Daoy (cell line): ENCODE measurements at regions not wholly inside any gene's neighbourhood (a gene's known extent, or its start where the extent isn't known, plus 50 kb on each side); places are given as distances from the start of the nearest gene placed in this dataset.
"Not testable (repeated sequence)": the region's sequence is repeated elsewhere in the genome, so short reads cannot be mapped to it uniquely, and the experiment has no call there.

Experiments used
- DNase-seq: peaks from one replicate; pipeline ENCODE4 v3.0.0-alpha.2; 2015; ENCODE audit warnings: low read depth

DNA sequence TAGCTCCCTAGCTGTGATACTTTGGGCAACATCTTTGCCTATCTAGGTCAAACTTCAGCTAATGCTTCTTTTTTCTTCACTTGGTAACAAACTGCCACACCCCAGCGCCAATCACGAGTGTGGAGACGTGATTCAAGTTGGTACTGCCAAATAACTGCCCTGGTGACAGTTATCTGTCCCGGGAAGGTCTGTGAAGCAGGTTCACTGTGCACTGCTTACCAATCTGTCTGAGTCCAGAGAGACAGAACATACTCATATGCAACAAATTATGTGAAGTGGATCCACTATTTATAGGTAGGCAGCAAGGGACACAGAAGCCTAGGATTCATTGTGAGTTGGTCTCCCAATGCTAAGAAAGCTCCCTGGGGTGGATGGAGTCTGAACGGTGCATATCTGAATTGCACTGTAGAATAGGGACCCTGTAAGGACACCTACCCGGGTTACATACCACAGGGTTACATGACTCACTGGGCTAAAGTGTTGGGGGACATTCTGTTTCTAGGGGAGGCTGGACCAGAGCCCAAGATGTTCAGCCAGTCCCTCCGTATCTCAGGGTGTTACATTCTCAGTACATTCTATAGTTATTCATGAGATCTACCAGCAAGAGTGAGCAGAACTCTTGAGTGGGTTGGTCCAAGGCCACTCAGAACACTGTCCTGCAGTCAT, 95.4 kb upstream of the STC2 start:
- DNase-seq: no peak

DNA sequence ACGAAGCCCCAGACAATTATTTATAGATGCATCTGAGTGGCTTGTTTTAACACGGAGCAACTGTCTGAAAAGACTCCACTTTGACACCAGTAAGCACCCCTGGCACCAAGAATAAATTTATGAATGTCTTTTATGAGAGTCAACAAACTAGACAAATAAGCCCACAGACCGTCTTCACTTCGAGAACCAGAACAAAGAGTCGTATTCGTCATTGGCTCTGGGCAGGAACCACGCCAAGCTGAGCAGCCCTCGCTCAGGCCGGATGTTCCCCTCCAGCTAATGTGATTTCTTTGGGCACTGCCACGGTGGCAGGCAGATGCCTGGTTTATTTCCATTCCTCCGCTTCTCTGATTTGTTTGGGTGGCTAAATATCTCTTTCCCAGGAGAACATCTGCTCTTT, 91.9 kb upstream of the STC2 start:
- peak; percentile 34 for DNase-seq

DNA sequence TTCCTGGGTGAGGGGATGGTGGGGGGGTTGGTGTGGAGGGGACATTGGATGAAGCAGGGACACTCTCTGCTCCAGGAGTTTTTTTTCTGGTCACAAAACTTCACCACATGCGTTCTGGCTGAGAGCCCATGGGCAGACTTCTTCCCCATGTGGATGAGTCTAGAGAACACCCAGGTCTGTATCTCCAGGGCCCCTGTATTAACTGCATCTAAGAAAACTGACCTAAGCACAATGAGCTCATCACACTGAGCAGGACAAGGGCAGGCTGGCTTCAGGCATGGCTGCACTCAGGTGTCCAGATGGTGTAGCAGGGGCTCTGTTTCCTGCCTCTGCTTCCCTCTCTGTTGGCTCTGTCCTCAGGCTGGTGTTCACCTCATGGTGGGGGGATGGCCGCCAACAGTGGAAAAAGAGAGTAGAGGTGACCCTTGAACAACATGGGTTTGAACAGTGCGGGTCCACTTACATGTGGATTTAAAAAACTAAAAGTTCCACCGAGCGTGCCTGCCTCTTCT, 85.3 kb upstream of the STC2 start:
- no peak for DNase-seq

DNA sequence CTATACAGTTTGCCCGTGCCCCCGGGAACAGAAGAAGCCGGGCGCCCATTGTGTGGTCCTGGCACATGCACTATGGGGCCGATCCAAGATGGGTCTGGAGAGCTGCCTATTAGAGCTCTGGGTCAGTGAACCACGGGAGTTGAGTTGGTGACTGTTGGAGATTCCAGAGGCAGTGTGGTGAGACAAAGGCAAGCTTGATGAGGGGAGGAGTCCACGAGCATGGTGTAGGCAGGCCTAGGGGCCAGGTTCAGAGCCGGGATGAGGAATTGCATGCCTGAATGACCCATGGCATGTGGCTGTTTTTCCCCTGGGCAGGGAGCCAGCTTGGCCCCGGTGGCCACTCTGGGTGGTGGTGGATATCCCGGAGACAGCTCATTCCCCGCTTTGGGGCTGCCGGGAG, 84.4 kb upstream of the STC2 start:
- peak; percentile 59 for DNase-seq

DNA sequence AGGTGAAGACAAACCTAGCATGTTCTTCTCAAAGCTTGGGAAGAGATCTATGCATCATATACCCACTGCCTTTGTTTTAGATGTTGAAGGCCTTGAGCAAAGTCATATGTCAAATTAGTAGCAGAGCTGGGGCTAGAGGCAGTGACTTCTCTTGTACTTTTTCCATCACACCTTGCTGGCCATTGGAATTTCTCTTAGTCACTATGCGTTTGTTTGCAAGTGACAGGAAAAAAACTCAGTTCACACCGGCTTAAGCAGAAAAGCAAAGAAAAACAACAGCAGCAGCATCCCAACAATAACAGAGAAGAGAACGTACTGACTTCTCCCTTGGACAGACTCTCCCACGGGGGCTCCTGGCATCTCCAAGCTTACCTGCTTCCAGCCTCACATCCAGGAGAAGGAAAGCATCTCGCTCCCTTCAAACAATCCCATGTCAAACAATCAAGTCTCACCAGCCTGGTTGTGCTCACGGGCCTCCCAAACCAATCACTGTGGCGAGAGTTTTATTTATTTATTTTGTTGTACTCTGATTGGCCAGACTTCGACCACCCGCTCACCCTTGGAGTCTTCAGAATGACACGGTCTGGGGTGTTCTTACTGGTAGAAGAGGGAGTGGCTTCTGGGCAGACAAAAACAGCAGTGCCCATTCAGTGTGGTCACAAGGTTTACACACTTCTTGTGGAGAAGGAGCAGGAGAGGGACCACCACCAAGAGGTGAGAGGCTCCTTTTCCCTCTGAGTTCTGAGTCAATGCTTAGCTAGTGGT, 83.8 kb upstream of the STC2 start:
- no peak for DNase-seq

DNA sequence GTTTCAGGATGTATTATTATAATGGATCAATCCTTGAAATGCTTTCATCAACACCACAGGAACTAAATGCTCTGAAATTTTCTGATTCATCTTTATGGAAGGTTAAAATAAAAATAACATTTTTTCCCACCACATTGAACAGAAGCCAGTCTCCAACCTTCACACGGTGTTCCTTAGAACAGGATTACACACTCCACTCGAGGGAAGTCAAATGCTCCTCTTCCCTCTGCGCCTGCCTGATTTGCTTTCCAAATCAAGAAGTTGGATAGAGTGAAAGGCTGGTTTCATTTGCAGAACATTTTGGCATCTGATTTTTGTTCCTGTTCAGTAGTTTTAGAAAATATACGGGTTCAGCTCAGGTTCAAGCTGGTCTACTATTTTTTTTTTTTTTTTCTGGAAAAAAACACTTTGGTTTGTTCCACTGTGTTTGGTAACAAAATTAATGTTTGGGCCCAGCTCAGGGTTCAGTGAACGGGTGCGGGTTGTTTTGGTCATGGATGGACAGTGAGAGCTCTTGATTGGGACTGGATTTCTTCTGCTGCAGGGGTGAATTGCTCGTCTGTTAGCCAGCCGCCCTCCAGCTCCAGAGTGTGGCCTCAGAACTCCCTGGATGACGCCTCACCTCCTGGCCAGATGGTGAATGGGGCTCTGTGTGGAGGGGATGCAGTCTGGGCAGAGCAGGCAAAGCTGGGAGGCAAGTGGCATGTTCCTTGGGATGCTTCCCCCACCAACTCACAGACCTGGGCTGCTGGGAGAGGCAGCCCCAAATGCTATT, 82.4 kb upstream of the STC2 start:
- DNase-seq: no peak

DNA sequence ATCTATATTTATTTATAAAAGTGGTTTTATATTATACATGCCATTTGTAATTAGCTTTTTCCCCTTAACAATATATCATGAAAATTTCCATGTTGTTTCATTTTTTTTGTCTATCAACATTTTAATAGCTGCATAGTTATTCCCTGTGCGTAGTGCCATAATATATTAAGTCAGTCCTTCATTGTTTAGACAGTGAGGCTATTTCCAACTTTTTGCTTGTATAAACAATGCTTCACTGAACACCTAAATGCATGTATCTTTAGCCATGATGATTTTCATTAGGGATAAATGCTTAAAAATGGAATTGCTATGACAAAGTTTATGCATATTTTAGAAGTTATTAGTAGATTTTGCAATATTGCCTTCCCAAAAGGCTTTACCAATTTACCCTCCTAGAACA, 80.7 kb upstream of the STC2 start:
- no peak for DNase-seq

DNA sequence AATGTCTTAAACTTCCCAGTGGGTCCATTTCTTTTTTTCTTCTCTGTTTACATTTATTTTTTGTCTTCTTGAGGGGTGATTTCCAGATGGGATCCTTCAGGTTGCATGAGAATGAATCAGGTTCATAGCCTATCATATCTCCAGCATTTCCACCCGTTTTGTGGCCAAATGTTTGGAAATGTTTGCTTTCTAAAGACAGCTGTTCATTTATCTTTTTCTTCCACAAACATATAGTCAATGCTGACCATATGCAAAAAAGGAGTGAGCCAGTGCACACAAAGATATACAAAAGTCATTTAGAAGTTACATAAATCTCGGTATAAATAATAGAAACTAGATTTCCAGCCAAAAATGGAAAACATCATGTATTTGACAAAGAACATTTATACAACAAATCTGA, 71.6 kb upstream of the STC2 start:
- DNase-seq: no peak

DNA sequence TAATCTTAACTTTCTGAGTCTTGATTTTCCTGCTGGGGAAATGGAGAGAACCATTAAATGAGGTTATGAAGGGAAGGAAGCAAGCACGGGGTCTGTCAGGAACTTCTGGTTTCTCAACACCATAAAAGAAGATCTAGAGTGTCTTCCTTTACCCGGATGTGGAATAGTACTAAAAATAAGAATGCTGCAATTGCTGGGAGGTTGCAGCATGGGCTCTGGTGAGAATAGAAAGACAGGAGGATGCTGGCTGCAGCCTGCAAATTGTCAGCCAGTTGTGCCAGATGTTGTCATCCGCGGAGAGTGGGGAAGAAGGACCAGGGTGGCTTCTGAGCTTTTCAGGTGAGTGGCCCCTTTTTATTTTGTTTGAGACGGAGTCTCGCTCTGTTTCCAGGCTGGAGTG, 69.3 kb upstream of the STC2 start:
- DNase-seq: no peak

DNA sequence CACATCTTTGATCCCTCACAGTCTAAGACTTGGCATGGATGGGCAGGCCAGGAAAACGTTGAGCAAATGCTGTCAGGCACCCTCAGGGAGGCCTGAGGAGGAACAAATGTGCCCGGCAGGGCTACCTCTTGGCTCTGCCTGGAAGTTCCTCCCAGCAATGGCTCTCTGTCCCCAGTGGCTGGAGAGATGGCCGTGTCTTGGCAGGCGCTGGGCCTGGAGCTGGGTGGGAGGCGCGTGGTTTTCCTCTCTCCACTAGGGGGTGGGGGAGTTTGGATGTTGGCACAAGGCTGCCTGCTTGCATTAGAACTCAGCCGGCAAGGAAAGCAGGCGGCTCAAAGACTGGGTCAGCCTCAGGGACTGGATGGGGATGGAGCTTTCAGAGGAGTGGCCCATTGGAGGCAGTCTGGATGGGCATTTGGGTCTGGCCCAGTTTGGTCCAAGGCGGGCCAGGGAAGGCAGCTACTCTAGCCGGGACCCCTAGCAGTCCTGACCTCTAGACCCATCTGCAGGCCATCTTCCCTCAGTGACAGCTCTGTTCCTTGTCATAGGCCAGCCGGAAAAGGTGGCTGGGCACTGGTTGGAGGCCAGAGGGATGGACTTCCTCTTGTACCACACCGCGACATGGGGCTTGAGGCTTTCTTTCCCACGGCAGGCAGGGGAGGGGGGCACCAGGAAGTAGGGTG, 68.2 kb upstream of the STC2 start:
- peak; percentile 35 for DNase-seq

DNA sequence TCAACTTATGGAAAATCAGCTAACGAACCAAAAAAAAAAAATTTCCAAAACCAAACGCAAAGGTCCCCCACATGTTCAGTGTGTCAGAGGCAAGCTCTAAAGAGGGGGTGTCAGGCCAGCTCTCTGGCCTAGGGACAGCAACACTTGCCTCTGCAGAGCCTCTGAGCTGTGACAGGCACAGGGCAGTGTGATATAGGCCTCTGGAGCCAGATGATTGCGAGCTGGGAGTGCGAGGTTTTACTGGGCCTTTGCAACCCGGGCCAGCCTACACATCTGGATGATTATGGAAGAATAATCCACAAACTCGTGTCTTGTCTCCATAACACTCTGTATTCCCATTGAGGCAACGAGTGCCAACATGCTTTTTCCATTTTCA, 67.7 kb upstream of the STC2 start:
- no peak for DNase-seq

DNA sequence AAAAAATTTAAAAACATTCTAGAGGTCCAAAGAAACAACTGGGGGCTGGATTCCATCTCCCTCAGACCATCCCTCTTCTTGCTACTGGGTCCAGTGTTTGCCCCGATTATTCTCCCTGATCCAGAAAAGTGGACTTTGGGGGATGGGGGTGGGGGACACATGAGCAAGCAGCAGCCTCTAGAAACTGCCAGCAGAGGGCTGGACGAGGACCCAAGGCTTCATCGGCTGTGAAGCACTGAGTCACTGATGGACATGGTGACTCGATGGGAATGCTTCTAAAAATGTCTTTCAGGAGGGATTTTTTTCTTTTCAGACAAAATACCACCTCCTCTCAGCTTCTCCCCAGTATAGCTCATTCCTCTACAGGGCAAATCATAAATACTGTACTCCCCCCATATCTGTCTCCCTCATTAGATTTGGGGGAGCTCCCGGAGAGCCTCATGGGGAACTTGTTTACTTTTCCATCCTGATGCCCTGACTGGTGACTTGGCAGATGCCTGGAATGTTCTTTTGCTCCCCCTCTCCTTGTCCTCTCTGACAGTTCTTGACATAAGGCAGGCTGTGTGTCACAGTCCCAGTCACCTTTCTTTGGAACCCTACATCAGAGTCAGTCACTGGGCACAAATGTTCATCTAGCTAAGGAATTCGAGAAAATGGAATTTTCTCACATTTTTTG, 67.2 kb upstream of the STC2 start:
- DNase-seq: peak; percentile 52

DNA sequence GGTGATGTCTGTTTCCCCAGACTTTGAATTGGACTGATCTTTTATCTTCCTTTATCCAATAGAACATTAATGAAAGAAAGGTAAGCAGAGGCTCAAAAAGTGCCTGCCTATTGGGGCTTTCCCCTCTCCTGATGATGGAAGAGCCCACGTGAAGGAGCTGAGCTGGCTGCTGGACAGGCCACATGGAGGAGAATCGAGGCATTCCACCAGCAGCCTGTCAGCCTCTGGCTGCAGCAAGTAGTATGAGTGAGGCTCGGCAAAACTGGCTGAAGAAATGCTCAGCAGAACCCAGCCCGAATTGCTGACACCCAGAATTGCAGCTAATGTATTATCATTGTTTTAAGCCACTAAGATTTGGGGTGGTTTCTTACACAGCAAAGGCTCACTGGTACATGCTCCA, 66.5 kb upstream of the STC2 start:
- no peak for DNase-seq

DNA sequence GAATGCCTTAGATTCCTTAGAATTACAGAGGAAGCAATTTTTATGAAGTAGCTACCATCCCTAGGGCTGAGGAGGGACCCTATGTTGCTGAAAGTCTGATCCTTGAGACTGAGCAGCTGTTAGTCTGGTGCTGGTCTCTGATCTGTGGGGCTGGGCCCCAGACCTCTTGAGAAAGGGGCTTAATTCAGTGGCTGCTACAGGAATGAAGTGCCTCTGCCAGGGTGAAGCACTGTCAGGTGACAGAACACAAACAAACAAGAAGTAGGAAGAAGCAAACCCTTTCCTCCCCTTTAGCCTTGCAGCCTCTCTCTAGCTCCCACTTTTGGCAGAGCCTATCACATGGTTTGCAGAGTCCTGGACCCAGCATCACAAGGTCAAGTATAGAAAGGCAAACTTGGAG, 64.0 kb upstream of the STC2 start:
- DNase-seq: no peak

DNA sequence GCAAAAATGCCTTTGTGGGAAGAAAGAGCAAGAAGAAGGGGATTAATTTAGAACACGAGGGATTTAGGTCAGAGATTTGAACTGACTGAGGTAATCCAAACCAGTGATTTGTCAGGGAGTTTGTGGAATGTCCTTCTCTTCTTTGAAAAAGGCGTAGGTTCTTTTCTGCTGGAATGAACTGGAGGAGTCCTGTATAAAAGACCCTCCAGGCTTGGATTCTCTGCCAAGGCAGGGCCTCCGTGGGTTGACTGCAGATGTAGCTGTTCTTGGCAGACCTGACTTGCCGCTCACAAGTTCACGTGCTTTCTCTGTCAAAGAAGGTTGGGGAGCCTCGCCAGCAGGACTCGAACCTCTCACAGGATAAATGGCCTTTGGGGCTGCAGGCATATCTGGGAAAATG, 62.8 kb upstream of the STC2 start:
- no peak for DNase-seq

DNA sequence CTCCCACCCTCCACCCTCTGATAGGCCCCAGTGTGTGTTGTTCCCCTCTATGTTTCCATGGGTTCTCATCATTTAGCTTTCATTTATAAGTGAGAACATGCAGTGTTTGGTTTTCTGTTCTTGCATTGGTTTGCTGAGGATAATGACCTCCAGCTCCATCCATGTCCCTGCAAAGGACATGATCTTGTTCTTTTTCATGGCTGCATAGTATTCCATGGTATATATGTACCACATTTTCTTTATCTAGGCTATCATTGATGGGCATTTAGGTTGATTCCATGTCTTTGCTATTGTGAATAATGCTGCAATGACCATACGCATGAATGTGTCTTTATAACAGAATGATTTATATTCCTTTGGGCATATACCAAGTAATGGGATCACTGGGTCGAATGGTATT, 59.1 kb upstream of the STC2 start:
- not testable (repeated sequence) for DNase-seq

DNA sequence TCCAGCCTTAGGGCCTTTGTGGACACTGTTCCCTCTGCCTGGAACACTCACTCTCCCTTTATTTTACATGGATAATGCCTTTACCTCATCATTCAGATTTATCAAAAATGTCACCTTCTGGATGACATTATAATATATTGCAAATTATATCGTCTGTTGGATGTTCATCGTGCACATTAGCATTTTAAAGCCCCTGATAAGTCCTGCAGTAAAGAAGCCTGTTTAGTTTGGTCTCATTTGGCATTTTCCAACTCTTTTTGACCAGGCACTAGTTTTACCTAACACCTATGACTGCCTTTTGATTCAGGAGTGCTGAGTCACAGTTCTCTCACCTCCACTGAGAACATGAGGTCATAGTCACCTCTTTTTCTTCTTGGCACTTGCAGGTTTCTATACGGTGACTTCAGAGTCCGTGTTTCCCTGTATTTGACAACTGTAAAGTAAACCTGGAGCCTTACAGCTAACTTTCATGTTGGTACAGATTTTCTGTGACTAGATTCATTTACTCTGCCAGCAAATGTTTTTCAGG, 57.7 kb upstream of the STC2 start:
- no peak for DNase-seq

DNA sequence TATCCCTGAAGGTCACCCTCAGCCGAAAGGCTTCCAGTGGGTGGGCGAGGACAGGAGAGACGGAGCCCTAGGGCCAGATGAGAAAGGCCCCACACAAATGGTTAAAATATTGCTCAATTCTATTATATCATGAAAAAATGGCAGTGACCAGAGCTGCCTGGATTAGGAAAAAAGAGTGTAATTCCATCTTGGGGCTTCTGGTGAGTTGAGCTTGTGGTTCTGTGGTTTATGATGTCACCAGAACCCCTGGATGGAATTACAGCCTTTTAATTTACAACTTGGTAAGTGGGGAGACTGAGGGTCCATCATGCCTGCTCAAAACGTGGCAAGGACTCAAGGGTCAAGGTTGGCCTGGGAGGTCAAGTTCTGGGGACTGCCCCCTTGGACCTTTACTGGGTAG, 55.5 kb upstream of the STC2 start:
- DNase-seq: peak; percentile 36

DNA sequence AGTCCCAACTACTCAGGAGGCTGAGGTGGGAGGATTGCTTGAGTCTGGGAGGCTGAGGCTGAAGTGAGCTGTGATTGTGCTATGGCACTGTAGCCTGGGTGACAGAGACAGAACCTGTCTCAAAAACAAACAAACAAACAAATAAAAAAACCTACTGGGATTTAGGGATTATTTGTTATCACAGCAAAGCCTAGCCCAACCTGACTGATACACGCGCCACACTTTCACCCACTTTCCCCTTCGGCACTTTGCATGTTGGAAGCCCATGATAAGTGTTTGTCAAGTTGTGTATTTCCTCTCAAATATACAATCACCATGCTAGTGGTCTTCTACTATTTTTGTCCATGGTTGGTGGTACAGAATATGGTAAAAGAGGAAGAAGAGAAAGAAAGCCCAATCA, 50.5 kb upstream of the STC2 start:
- no peak for DNase-seq
